H1 (cell line): ENCODE measurements at regions not wholly inside any gene's neighbourhood (a gene's known extent, or its start where the extent isn't known, plus 50 kb on each side); places are given as distances from the start of the nearest gene placed in this dataset.

Experiments
- CTCF ChIA-PET: fragments of 300-600 bp; sonication (Branson Sonifier 250); formaldehyde crosslinking; loops from one replicate; lab custom pipeline; 2021; ENCODE audit not compliant: partially characterized antibody; lab: Charles Lee
- POLR2A ChIA-PET: fragments of 300-600 bp; sonication (Branson Sonifier 250); formaldehyde crosslinking; loops from one replicate; lab custom pipeline; 2021; ENCODE audit warnings: inconsistent platforms; ENCODE audit not compliant: partially characterized antibody; lab: Charles Lee
- DNase-seq, 2 experiments: peaks; one replicate each; pipeline versions ENCODE4 v3.0.0 to v3.0.0-alpha.2; 2010 to 2022; ENCODE audit warnings: low spot score in 2 of 2, low read depth in 1 of 2, mixed read lengths in 1 of 2
- FAIRE-seq: peaks from 2 replicates; lab custom pipeline; 2011; peaks lifted over from hg19 to GRCh38; lab: Jason Lieb, UNC
- H2AFZ ChIP-seq: 2 replicates; pipeline ENCODE4 v1.8.1; 2012; ENCODE audit warnings: low read length, inconsistent platforms
- H2AK5ac ChIP-seq: 2 replicates; pipeline ENCODE4 v1.6.1; 2013; ENCODE audit warnings: low read depth, low read length
- H2BK120ac ChIP-seq: replicated peaks from 2 replicates; pipeline ENCODE3; 2013; ENCODE audit warnings: low read depth, low read length, inconsistent platforms
- H2BK12ac ChIP-seq: 2 replicates; pipeline ENCODE4 v1.6.1; 2013; ENCODE audit warnings: low read depth, low read length
- H2BK15ac ChIP-seq: 2 replicates; pipeline ENCODE4 v1.6.1; 2013; ENCODE audit warnings: low read length
- H2BK20ac ChIP-seq: 2 replicates; pipeline ENCODE4 v1.6.1; 2013; ENCODE audit warnings: low read length
- H2BK5ac ChIP-seq: 2 replicates; pipeline ENCODE4 v1.6.1; 2013; ENCODE audit warnings: low read depth, low read length
- H3K14ac ChIP-seq: 2 replicates; pipeline ENCODE4 v1.6.1; 2013; ENCODE audit warnings: inconsistent platforms; ENCODE audit not compliant: insufficient read length
- H3K18ac ChIP-seq: 2 replicates; pipeline ENCODE4 v1.6.1; 2013; ENCODE audit warnings: low read length; ENCODE audit errors: extremely low read depth
- H3K23ac ChIP-seq: 2 replicates; pipeline ENCODE4 v1.6.1; 2013; ENCODE audit warnings: inconsistent platforms; ENCODE audit not compliant: insufficient read length
- H3K23me2 ChIP-seq: 2 replicates; pipeline ENCODE4 v1.6.1; 2013; ENCODE audit warnings: low read depth, low read length
- H3K27ac ChIP-seq: 2 replicates; pipeline ENCODE4 v1.6.1; 2011; ENCODE audit warnings: low read depth, low read length, inconsistent platforms
- H3K27me3 ChIP-seq, 4 experiments: replicated peaks in 1 of 4; 1 replicate in 1 of 4; 2 replicates in 3 of 4; pipeline versions ENCODE4 v1.6.1 to v1.8.1; 2011 to 2013; ENCODE audit warnings: low read length in 3 of 4, mild to moderate bottlenecking in 3 of 4, inconsistent platforms in 2 of 4, mixed read lengths in 2 of 4, moderate library complexity in 1 of 4; ENCODE audit not compliant: control insufficient read depth in 3 of 4, insufficient read depth in 3 of 4; ENCODE audit errors: extremely low read depth in 1 of 4
- H3K36me3 ChIP-seq, 4 experiments: 2 replicates each; pipeline versions ENCODE4 v1.6.1 to v1.8.1; 2011 to 2013; ENCODE audit warnings: mild to moderate bottlenecking in 4 of 4, low read length in 3 of 4, moderate library complexity in 2 of 4, control low read depth in 1 of 4, inconsistent platforms in 1 of 4; ENCODE audit not compliant: insufficient read depth in 4 of 4, control insufficient read depth in 2 of 4
- H3K4ac ChIP-seq: replicated peaks from 2 replicates; pipeline ENCODE3; 2013; ENCODE audit warnings: low read length, low read depth, mixed read lengths, inconsistent platforms; ENCODE audit not compliant: insufficient read length
- H3K4me1 ChIP-seq, 4 experiments: replicated peaks in 1 of 4; 1 replicate in 1 of 4; 2 replicates in 3 of 4; pipeline versions ENCODE4 v1.6.1 to v1.8.1; 2011 to 2013; ENCODE audit warnings: low read length in 3 of 4, inconsistent platforms in 2 of 4, mixed read lengths in 1 of 4; ENCODE audit not compliant: insufficient read depth in 4 of 4, control insufficient read depth in 3 of 4
- H3K4me2 ChIP-seq, 2 experiments: 2 replicates each; pipeline versions ENCODE4 v1.6.1 to v1.8.1; 2011 to 2013; ENCODE audit warnings: low read depth in 2 of 2, low read length in 2 of 2, control low read depth in 1 of 2, inconsistent platforms in 1 of 2, mild to moderate bottlenecking in 1 of 2; ENCODE audit not compliant: insufficient read depth in 1 of 2
- H3K4me3 ChIP-seq, 4 experiments: fragments of 200-600, 300-600 bp in 1 of 4; sonication (generic), shearing (Covaris generic), sonication (Bioruptor Twin) in 1 of 4; 2 replicates each; pipeline versions ENCODE4 v1.5.1 to v1.8.1; 2011 to 2016; ENCODE audit warnings: low read length in 4 of 4, low read depth in 3 of 4, control low read depth in 2 of 4, inconsistent platforms in 2 of 4, mild to moderate bottlenecking in 2 of 4, mixed read lengths in 1 of 4, moderate library complexity in 1 of 4; ENCODE audit not compliant: insufficient read depth in 2 of 4; ENCODE audit errors: extremely low read depth in 1 of 4
- H3K56ac ChIP-seq: replicated peaks from 2 replicates; pipeline ENCODE3; 2013; ENCODE audit warnings: low read depth, mild to moderate bottlenecking, mixed read lengths, low read length, inconsistent platforms; ENCODE audit not compliant: insufficient read length
- H3K79me1 ChIP-seq: 2 replicates; pipeline ENCODE4 v1.6.1; 2013; ENCODE audit warnings: low read depth, low read length, control low read depth
- H3K79me2 ChIP-seq, 2 experiments: 2 replicates each; pipeline versions ENCODE4 v1.6.1 to v1.8.1; 2012 to 2013; ENCODE audit warnings: low read length in 2 of 2, mild to moderate bottlenecking in 2 of 2, inconsistent platforms in 1 of 2; ENCODE audit not compliant: insufficient read depth in 2 of 2, control insufficient read depth in 1 of 2
- H3K9ac ChIP-seq, 4 experiments: replicated peaks in 1 of 4; 1 replicate in 1 of 4; 2 replicates in 3 of 4; pipeline versions ENCODE4 v1.6.1 to v1.8.1; 2011 to 2013; ENCODE audit warnings: low read depth in 3 of 4, low read length in 3 of 4, control low read depth in 2 of 4, mild to moderate bottlenecking in 2 of 4, moderate library complexity in 2 of 4, inconsistent platforms in 1 of 4; ENCODE audit errors: extremely low read depth in 1 of 4
- H3K9me3 ChIP-seq, 2 experiments: 2 replicates each; pipeline versions ENCODE4 v1.6.1 to v1.8.1; 2012 to 2013; ENCODE audit warnings: mild to moderate bottlenecking in 2 of 2, moderate library complexity in 2 of 2, control low read depth in 1 of 2, inconsistent platforms in 1 of 2, low read depth in 1 of 2, low read length in 1 of 2, mixed read lengths in 1 of 2; ENCODE audit not compliant: insufficient read depth in 2 of 2
- H4K20me1 ChIP-seq, 2 experiments: replicated peaks in 1 of 2; 2 replicates each; pipeline versions ENCODE3 to v1.8.1; 2011 to 2013; ENCODE audit warnings: inconsistent platforms in 2 of 2, low read length in 2 of 2, mild to moderate bottlenecking in 1 of 2; ENCODE audit not compliant: insufficient read depth in 2 of 2, control insufficient read depth in 1 of 2
- H4K5ac ChIP-seq: 2 replicates; pipeline ENCODE4 v1.6.1; 2013; ENCODE audit warnings: low read length, low read depth, mixed read lengths, inconsistent platforms; ENCODE audit not compliant: insufficient read length
- H4K8ac ChIP-seq: 2 replicates; pipeline ENCODE4 v1.8.0; 2013; ENCODE audit warnings: mild to moderate bottlenecking, moderate library complexity, low read length, inconsistent platforms; ENCODE audit not compliant: insufficient read depth; ENCODE audit errors: extremely low read depth
- H4K91ac ChIP-seq: replicated peaks from 2 replicates; pipeline ENCODE3; 2013; ENCODE audit warnings: low read length, mixed read lengths, inconsistent platforms; ENCODE audit not compliant: insufficient read length
- KDM5A ChIP-seq: fragments of 200-600 bp; IDR thresholded peaks from 2 replicates; pipeline ENCODE4 v1.7.1; 2012; ENCODE audit warnings: mild to moderate bottlenecking, low read length, inconsistent platforms, mixed read lengths
- WGBS, 2 experiments: shearing (Covaris generic) in 1 of 2; methylation state at CpG; one replicate each; pipeline versions ENCODE4 v1.1.6 to v1.1.7; 2013 to 2015; ENCODE audit warnings: low lambda C conversion rate in 2 of 2, mixed read lengths in 2 of 2, inconsistent platforms in 1 of 2, low coverage in 1 of 2, missing lambda C conversion rate in 1 of 2; ENCODE audit not compliant: insufficient replicate concordance in 2 of 2, insufficient coverage in 1 of 2, insufficient read length in 1 of 2; ENCODE audit errors: extremely low coverage in 1 of 2, missing lambda C conversion rate in 1 of 2; 5-methylcytosine and 5-hydroxymethylcytosine counted together

DNA sequence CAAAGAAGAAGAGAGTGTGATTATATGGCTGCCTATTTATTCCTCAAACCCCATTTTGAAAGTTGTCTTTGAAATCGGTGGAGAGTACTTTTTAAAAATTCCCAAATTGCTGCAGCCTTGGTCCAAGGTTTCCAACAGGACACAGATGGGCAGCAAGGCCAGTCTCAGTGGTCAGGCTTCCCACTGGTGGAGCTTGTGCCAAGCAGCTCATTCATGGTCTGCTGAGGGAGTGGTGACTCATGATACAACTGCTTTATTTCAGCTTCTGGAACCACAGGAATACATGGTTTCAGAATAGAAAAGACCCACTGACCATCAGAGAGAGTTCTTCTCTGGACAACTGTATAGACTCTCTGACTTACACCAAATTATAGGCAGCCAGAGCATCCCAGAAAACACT lies 673.1 kb upstream of the KLF4 start:
- Histone ChIP-seq H3K56ac (no peak overlapping the region), H3K79me1 (no peaks in the 10 kb centered on the region), H3K4ac (no peak overlapping the region), H3K27me3 (no peaks in the 10 kb centered on the region), H3K18ac (no peak overlapping the region), H3K23me2 (no peaks in the 10 kb centered on the region), H3K27ac (no peak overlapping the region), H2BK20ac (no peak overlapping the region), H3K9ac (no peak overlapping the region), H3K79me2 (no peaks in the 10 kb centered on the region), H4K91ac (no peak overlapping the region), H3K9me3 (no peaks in the 10 kb centered on the region), H4K20me1 (no peaks in the 10 kb centered on the region), H3K36me3 (no peaks in the 10 kb centered on the region), H3K14ac (no peak overlapping the region), H3K4me1 (peaks cover 0 to 4% (median 3%) of the 10 kb centered on the region in 4 experiments; a peak in 5 of 7 replicates), H3K23ac (no peak overlapping the region), H2BK12ac (no peak overlapping the region), H4K8ac (no peak overlapping the region), H2BK5ac (no peak overlapping the region), H2BK15ac (no peak overlapping the region), H2AK5ac (no peak overlapping the region), H2BK120ac (no peak overlapping the region), H2AFZ (no peak overlapping the region), H3K4me2 (no peak overlapping the region), H4K5ac (no peak overlapping the region), H3K4me3 (no peak overlapping the region)
- ChIA-PET POLR2A (no interaction called here), CTCF (interaction anchor here (0.6 kb wide), 1 partner anchor 654 kb away, joined by 3 read pairs; no protein-coding TSS in a partner anchor)
- DNase-seq (no peak), FAIRE-seq (no peak)
- 100% methylated on average over 1 of the region's 1 CpG; no CpG with 5 or more reads in 1 of the 2 experiments for WGBS, 2 experiments
- no peak for TF ChIP-seq KDM5A
